BJ (cell line): ENCODE measurements at regions not wholly inside any gene's neighbourhood (a gene's known extent, or its start where the extent isn't known, plus 50 kb on each side); places are given as distances from the start of the nearest gene placed in this dataset.

Experiments used
- CTCF ChIA-PET: fragments of 350-600 bp; formaldehyde crosslinking; extraction: SDS; loops from one replicate; lab custom pipeline; 2021; ENCODE audit warnings: antibody characterized with exemption, inconsistent platforms; lab: Yijun Ruan, JAX
- POLR2A ChIA-PET: fragments of 300-600 bp; sonication (Branson Sonifier 250); formaldehyde crosslinking; extraction: SDS; loops from one replicate; lab custom pipeline; 2021; ENCODE audit warnings: antibody characterized with exemption; lab: Charles Lee
- DNase-seq: peaks from one replicate; pipeline ENCODE4 v3.0.0-alpha.2; 2011; ENCODE audit warnings: low read depth
- H3K27me3 ChIP-seq: 2 replicates; pipeline ENCODE4 v1.6.0; 2011; ENCODE audit warnings: low read length; ENCODE audit not compliant: control insufficient read depth, insufficient read depth
- H3K36me3 ChIP-seq: 2 replicates; pipeline ENCODE4 v1.5.1; 2011; ENCODE audit warnings: low read length; ENCODE audit not compliant: control insufficient read depth, insufficient read depth
- H3K4me3 ChIP-seq: 2 replicates; pipeline ENCODE4 v1.5.1; 2011; ENCODE audit warnings: low read depth, mild to moderate bottlenecking, control low read depth, low read length
- TF ChIP-seq, protein P1 (sequence below): IDR thresholded peaks from 2 replicates; pipeline ENCODE4 v1.5.1; 2011; ENCODE audit warnings: low read depth, mild to moderate bottlenecking, control low read depth, inconsistent platforms, low read length, moderate library complexity; ENCODE audit not compliant: insufficient read depth

GRCh38 chr12:97938031-97938430 is 475.4 kb downstream of the RMST start:
- ChIA-PET POLR2A (no interaction called here), CTCF (interaction anchor here (0.6 kb wide), 1 partner anchor 10 kb away, joined by 3 read pairs; no protein-coding TSS in a partner anchor)
- DNase-seq: no peak
- no peaks in the 10 kb centered on the region for H3K27me3 ChIP-seq
- no peak overlapping the region for H3K4me3 ChIP-seq
- no peaks in the 10 kb centered on the region for H3K36me3 ChIP-seq
- TF ChIP-seq, protein P1, sequence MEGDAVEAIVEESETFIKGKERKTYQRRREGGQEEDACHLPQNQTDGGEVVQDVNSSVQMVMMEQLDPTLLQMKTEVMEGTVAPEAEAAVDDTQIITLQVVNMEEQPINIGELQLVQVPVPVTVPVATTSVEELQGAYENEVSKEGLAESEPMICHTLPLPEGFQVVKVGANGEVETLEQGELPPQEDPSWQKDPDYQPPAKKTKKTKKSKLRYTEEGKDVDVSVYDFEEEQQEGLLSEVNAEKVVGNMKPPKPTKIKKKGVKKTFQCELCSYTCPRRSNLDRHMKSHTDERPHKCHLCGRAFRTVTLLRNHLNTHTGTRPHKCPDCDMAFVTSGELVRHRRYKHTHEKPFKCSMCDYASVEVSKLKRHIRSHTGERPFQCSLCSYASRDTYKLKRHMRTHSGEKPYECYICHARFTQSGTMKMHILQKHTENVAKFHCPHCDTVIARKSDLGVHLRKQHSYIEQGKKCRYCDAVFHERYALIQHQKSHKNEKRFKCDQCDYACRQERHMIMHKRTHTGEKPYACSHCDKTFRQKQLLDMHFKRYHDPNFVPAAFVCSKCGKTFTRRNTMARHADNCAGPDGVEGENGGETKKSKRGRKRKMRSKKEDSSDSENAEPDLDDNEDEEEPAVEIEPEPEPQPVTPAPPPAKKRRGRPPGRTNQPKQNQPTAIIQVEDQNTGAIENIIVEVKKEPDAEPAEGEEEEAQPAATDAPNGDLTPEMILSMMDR: no peak

- CTCF ChIA-PET: no interaction called here
- POLR2A ChIA-PET: interaction anchor here (0.6 kb wide), 1 partner anchor 17 kb away, joined by 4 read pairs; no protein-coding TSS in a partner anchor
- no peak for DNase-seq
- TF ChIP-seq, protein P1: no peak
- H3K36me3 ChIP-seq: no peaks in the 10 kb centered on the region
- no peaks in the 10 kb centered on the region for H3K27me3 ChIP-seq
- H3K4me3 ChIP-seq: no peak overlapping the region
Observed at GRCh38 chr12:97939156-97939555, 476.6 kb downstream of the RMST start.

DNA sequence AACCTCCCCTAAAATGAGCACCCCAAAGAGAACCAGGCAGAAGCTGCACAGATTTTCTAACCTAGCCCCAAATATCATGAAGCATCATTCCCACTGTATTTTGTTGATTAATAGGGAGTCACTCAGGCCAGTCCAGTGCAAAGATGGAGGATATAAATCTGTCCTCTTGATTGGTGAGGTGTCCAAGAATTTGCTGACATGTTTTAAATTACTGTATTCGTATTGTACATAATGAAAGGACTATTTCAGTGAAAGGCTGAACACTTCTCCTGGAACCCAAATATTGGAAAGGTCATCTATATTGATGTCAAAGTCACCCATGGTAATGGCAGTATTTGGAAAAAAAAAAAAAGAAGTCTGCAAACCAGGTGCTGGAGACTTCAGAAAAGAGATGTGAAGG is 477.5 kb downstream of the RMST start:
- TF ChIP-seq, protein P1: no peak

DNA sequence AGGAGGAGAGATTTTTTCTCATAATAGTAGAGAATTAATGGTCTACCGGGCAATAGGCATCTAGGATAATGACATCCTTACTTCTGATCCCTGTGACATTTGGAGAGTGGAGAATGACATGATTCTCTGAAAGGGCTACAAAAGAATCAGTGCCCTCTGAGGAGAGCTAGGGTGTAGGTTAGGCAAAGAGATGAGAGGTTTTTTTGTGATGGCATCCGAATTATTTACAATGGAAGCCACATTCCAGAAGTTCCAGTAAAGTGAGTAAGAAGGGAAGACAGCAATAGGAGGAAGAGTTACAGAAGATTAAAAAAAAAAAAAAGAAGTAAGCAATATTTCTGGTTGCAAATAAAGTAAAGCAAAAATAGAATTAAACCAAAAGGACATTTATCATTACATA is 478.0 kb downstream of the RMST start:
- no peaks in the 10 kb centered on the region for H3K36me3 ChIP-seq
- TF ChIP-seq, protein P1: no peak
- ChIA-PET CTCF (no interaction called here), POLR2A (no interaction called here)
- H3K27me3 ChIP-seq: no peaks in the 10 kb centered on the region
- no peak overlapping the region for H3K4me3 ChIP-seq
- DNase-seq: no peak

More for the DNA sequence above, 477.5 kb downstream of the RMST start:
- no peak overlapping the region for H3K4me3 ChIP-seq
- ChIA-PET CTCF (no interaction called here), POLR2A (no interaction called here)
- DNase-seq: no peak
- no peaks in the 10 kb centered on the region for H3K27me3 ChIP-seq
- no peaks in the 10 kb centered on the region for H3K36me3 ChIP-seq

GRCh38 chr12:97941686-97942354 is 479.2 kb downstream of the RMST start:
- CTCF ChIA-PET: no interaction called here
- Histone ChIP-seq H3K4me3 (no peak overlapping the region), H3K27me3 (no peaks in the 10 kb centered on the region), H3K36me3 (no peaks in the 10 kb centered on the region)
- TF ChIP-seq, protein P1: no peak
- no peak for DNase-seq
- POLR2A ChIA-PET: no interaction called here
